GM18858 (cell line): ENCODE measurements at regions not wholly inside any gene's neighbourhood (a gene's known extent, or its start where the extent isn't known, plus 50 kb on each side); places are given as distances from the start of the nearest gene placed in this dataset.

Source experiments
- ATAC-seq: cut with Tn5 transposase; IDR thresholded peaks from one replicate; pipeline ENCODE4 v1.9.1; 2021; ENCODE audit not compliant: unreplicated experiment

- peak; percentile 15 for ATAC-seq
Measured at GRCh38 chr4:175946472-175947116, 119.0 kb upstream of the WDR17 start.

GRCh38 chr4:175947117-175947722 lies 118.4 kb upstream of the WDR17 start:
- ATAC-seq, result peak; percentile 71

DNA sequence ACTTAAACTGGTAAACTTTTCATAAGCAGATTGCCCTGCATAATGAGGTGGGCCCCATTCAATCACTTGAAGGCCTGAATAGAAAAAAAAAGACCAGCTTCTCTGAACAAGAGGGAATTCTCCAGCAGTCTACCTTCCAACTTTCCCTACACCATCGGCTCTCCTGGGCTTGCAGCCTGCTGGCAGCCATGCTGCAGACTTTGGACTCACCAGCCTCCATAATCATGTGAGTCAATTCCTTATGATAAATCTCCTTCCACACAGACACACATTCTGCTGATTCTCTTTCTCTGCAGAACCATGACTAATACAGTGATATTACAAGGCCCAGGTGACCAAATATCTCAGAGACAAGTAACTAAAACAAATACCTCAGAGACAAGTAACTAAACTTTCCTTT lies 113.8 kb upstream of the WDR17 start:
- no peak for ATAC-seq

DNA sequence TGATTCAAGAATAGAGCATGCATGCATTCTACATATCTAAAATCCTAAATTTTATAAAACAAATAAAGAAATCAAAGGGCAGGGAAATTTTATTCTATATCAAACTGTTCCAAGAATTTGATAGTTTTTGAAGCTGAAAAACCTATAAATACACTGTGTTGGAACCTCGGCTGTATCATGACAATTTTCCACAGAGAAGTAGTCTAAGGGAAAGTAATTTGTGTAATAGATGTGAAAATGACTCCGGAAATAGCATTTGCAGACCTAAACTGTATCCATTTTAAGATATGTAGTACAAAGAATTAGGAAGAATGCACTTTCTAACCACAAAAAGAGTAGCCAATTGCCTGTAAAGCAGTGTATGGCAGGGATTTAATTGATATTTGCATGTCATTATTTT lies 112.5 kb upstream of the WDR17 start:
- ATAC-seq, result no peak

- peak; percentile 88 for ATAC-seq
Measured at GRCh38 chr4:175953960-175954521, 111.6 kb upstream of the WDR17 start.

GRCh38 chr4:175954685-175955084 lies 111.0 kb upstream of the WDR17 start:
- ATAC-seq, result no peak

DNA sequence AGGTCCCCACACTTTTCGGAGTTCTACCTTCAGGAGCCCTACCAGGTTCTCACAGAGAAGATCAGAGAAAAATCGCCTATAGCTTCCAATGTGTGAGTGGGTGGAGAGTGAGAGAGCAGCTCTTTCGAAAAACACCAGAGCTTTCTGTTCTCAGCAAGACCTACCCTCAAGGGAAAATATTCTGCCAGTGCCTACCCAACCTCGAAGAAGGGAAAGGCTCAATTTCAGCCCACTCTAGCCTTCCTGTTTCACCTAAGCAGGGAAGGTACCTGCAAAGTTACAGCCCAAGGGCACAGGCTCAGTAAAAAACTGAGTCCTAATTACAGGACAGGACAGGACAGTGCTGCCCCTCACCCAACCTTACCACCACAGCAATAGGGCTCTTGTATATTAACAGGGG lies 104.0 kb upstream of the WDR17 start:
- ATAC-seq, result peak; percentile 92

DNA sequence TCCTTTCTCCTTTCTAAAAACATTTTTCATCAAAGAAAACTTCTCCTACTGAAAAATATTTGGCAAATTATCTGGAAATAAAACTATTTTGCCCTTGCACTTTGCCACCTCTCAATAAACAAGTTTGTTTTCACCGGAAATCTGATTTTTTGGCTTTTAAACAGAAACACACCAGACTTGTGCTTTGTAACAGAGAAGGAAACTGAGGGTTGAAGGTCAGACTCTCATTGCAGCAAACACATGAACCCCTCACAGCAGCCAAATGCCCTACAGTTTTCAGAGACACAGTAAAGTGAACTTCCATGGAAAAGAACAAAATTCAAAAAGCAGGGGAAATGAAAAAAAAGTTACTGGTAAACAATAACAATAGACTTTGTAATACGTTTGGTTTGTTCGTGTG lies 95.6 kb upstream of the WDR17 start:
- no peak for ATAC-seq

DNA sequence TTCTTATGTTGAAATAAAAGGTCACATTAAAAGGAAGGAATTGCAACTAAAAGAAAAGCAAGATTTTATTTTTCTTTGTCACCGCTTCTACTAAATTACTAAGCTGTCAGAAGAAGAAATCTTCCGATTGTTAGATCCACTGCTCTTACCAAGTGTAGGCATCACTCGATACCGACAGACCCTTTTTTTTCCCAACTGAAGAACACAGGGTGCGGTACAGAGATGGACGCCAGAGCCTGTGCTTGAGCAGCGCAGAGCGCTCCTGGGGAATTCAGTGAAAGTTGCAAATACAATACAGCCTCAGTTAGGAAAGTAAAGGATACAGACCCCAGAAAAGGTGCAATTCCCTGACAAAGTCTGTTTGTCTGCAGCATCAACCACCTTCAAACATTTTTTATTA lies 94.9 kb upstream of the WDR17 start:
- ATAC-seq, result no peak

GRCh38 chr4:175971388-175972179 lies 94.1 kb upstream of the WDR17 start:
- ATAC-seq, result no peak

DNA sequence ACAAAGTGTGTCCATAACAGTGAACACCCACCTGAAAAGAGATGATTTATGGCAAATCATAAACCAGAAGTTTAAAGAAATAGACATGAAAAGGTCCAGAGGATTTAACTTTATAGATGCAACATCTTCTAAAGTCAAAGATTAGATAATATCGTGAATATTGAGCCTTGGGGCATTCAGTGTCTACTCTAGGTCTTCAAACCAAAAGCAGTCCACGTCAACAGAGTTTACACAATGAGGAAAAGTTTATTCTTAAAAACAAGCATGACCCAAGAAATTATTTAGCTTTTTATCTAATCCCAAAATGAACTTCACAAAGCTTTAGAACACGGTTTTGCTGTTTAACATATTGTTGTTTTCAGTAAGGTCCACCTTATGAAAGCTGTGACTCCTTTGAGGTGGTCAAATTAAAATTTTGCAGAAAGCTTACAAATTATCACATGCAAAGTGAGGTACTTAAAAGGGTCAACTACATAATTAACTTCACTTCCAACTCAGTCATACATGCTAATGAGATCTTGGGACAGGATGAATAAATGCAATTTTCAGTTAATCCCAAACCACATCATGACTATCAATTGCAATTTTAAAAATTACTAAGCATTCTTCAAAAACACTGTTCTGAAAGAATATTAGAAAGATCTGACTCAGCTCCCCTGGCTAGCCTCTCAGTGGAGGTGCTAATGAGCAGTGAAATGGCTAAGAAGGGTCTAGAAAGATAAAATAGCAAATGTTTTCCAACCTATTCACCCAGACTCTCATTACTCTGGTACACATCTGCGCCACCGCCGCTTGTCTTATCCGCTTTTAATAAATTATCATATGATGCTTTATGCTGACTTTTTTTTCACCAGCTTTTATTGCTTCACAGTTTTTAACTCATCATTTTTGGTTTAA lies 92.4 kb upstream of the WDR17 start:
- no peak for ATAC-seq

DNA sequence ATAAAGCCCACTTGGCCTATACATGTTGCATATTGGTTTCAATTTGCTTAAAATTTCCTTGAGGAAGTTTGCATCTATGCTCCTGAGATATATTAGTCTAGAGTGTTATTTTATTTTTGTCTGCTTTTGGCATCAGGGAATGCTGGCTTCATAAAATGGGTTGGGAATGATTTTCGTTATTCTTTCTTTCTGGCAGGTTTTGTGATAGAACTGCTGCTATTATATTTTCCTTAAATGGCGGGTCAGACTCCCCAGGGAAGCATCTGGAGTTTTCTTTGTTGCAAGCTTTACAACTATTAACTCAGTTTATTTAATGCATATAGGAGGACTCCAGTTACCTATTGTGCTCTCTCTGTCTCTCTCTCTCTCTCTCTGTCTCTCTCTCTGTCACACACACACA lies 82.0 kb upstream of the WDR17 start:
- no peak for ATAC-seq

DNA sequence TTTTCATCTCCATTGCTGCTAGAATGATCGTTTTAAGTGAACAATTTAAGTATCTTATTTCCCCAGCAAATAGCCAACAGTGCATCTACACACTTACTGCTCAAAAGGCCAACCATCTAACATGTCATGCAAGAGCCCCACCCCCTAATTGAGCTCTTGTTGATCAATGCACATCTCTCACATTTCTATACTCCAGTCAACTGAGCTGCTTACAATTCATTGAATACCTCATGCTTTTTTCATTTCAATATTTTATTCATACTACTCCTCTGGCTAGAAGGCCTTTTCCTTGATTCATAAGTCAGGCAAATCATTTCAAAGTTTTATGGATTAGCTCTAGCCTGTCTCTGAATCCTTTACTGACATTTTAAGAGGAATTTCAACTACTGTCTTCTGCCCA lies 79.0 kb upstream of the WDR17 start:
- no peak for ATAC-seq

- no peak for ATAC-seq
Measured at GRCh38 chr4:175988511-175988910, 77.1 kb upstream of the WDR17 start.

DNA sequence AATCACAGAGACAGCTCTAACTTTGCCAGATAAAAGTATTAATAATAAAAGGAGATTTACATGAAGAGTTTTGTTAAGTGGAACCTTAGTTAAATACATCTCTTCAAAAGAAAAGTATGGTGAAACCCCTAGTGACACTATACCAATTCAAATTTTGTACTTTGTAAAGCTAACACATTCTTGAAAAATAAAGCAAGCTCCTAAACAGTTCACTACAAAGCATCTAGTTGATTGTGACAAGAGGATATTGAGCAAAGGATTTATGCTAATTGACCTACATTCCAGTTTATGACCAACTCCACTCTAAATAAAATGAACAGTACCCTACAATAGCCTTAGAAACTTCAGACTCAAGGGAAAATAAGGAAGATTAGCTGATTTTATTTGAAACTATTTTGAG lies 69.4 kb upstream of the WDR17 start:
- ATAC-seq, result no peak

DNA sequence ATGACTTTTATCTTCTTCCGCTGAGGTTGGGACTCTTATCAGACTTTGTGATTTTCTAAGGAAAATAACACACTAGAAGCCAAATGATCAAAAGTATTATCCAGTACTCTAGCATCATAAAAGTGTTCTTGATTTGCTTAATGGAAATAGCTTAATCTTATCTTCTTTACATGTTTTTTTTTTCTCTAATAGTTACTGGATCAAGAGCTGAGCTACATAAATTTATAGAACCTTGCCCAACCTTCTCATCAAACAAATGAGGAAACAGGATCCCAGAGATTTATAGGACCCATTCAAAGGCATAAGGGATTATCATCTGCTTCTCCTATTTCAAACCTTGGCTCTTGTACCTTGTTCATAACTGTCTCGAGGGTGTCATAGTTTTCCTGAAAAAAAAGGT lies 68.3 kb upstream of the WDR17 start:
- ATAC-seq, result no peak

DNA sequence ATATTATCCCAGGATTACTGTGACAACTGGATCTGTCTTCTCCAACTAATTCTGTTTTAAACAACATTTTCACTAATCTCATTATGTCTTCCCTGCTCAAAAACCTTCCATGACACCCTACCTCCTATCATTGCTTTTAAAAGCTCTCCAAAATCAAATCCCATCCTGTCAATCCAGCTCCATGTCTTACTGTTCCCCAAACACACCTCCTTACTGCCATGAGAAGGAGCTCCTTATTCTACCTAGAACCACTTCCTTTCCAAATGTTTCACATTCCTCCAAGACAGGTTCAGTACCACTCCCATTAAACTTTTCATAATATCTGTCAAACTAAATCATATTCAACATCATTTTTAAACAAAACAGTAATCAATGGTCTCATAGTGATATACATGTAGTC lies 66.9 kb upstream of the WDR17 start:
- no peak for ATAC-seq

- no peak for ATAC-seq
Measured at GRCh38 chr4:175999944-176000343, 65.7 kb upstream of the WDR17 start.

GRCh38 chr4:176001151-176002006 lies 64.3 kb upstream of the WDR17 start:
- no peak for ATAC-seq

DNA sequence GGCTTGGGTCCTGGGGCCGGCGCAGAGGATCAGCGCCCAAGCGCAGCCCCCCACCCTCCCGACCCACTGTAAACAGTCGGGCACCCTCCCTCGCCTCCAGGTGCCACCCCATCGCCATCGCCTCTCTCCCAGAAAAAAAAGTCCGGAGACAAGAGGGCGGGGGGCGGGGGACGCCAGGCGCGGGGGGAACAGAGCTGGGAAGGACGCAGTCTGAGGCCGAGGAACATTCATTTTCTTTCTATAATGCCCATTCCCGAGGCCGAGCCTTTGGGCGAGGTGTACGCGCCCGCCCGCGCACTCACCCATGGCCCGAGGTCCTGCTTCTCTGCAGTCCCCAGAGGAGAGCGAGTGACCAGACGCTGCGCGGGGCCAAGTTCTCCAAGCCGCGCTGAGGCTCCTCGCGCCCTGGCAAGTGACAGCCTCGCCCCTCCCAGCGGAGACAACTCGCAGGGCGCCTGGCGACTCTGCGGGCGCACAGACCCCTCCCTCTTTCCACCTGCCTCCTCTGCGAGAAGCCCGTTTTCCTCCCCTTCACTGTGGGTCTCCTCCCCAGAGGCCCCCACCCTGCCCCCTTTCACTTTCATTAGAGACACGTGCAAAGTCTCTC lies 63.5 kb upstream of the WDR17 start:
- no peak for ATAC-seq
